ENCODE measurements at regions not wholly inside any gene's neighbourhood (a gene's known extent, or its start where the extent isn't known, plus 50 kb on each side); places are given as distances from the start of the nearest gene placed in this dataset.

GRCh38 chr18:33924576-33924975 is 300.1 kb downstream of the NOL4 start:
- no peak overlapping the region for H3K4me3 ChIP-seq (ENCODE audit: low read depth, low read length)
- no peak for DNase-seq (ENCODE audit: low read depth)
- TF ChIP-seq CTCF (conservative IDR thresholded peaks at IDR 0.05; ENCODE audit: low read depth, low read length) = no peak

- DNase-seq (ENCODE audit: low read depth) = no peak
- TF ChIP-seq CTCF (conservative IDR thresholded peaks at IDR 0.05; ENCODE audit: low read depth, low read length) = no peak
- H3K4me3 ChIP-seq (ENCODE audit: low read depth, low read length) = no peak overlapping the region
These were observed 300.7 kb downstream of the NOL4 start for GRCh38 chr18:33923980-33924379.

DNA sequence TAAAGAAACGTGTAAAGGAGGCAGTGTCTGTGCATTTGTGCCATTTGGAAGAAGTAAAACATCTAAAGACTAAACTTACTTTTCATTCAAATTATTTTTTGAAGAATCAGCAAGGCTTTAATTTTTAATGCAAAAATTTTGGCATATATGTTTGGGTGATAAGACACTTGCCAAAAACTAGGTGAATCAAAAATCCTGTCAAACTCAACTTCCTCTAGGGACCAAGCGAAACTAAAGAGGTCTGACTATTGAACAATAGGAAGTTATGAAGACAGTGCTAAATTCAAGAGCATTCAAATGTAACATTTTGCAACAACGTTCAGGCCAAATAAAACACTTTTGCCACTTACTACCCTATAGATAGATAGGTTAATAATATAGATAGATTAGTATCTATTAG is 306.1 kb downstream of the NOL4 start:
- TF ChIP-seq CTCF (conservative IDR thresholded peaks at IDR 0.05; ENCODE audit: low read depth, low read length) = no peak
- H3K4me3 ChIP-seq (ENCODE audit: low read depth, low read length) = no peak overlapping the region
- no peak for DNase-seq (ENCODE audit: low read depth)

GRCh38 chr18:33916200-33916599 is 308.5 kb downstream of the NOL4 start:
- DNase-seq (ENCODE audit: low read depth) = no peak
- no peak overlapping the region for H3K4me3 ChIP-seq (ENCODE audit: low read depth, low read length)
- TF ChIP-seq CTCF (conservative IDR thresholded peaks at IDR 0.05; ENCODE audit: low read depth, low read length) = peak; percentile 15

GRCh38 chr18:33914399-33914798 is 310.3 kb downstream of the NOL4 start:
- H3K4me3 ChIP-seq (ENCODE audit: low read depth, low read length) = no peak overlapping the region
- no peak for DNase-seq (ENCODE audit: low read depth)
- no peak for TF ChIP-seq CTCF (conservative IDR thresholded peaks at IDR 0.05; ENCODE audit: low read depth, low read length)

DNA sequence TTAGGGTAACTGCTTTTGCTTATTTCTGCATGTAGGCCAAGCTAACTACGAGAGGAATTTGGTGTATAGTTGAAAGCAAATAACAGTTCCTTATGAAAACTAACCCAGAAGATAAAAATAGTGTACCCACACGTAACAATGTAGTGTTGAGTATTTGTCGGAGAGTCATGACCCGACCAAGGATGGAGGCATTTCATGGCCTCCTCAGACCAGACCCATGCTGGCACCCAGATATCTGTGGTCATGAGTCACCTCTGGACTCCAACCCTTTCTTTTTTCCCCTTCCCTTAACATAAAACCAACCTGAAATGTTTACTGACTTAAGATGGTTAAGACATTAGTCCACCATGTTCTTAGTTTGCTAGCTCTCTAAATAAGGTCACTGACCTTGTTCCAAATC is 318.7 kb downstream of the NOL4 start:
- no peak for TF ChIP-seq CTCF (conservative IDR thresholded peaks at IDR 0.05; ENCODE audit: low read depth, low read length)
- DNase-seq (ENCODE audit: low read depth) = peak; percentile 41

DNA sequence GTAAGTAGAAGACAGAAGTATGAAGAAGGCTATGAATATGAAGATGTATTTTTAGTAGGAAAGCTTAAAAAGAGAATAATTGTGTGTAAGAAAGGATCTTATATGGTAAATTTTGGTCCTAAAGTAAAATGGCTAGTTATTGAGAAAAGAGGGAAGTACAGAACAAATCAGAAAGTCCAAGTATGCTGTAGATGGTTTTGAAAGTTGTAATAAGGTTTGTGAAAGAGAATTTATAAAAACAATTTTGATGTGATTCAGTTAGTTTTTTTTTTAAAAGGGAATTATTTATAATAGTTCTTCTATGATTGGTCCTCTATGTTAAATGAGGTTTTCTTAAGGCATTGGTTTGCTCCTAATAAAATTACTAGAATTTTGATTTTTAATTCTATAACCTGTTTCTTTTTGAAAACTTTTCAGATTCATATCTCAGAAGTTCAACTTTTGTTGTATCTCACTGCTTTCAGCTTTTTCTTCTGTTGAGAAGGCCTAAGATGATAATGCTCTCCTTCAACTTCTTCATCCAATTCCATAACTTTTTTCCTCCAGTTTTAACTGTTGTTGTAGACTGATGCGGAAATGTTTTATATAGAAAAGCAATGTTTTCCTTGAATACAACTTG is 322.7 kb downstream of the NOL4 start:
- DNase-seq (ENCODE audit: low read depth) = no peak
- TF ChIP-seq CTCF (conservative IDR thresholded peaks at IDR 0.05; ENCODE audit: low read depth, low read length) = no peak
- no peak overlapping the region for H3K4me3 ChIP-seq (ENCODE audit: low read depth, low read length)

More for the DNA sequence above, 318.7 kb downstream of the NOL4 start:
- no peak overlapping the region for H3K4me3 ChIP-seq (ENCODE audit: low read depth, low read length)
